Mesothelial cell of epicardium (in vitro differentiated cells): ENCODE measurements at regions not wholly inside any gene's neighbourhood (a gene's known extent, or its start where the extent isn't known, plus 50 kb on each side); places are given as distances from the start of the nearest gene placed in this dataset.

ENCODE experiments used
- DNase-seq, 2 experiments: peaks; one replicate each; pipeline ENCODE4 v3.0.0; 2021; ENCODE audit warnings: low spot score in 2 of 2; ENCODE audit not compliant: unreplicated experiment in 2 of 2
- H3K27ac Mint-ChIP-seq: 2 replicates; pipeline ENCODE4 v1.8.0; 2021; ENCODE audit warnings: mixed read lengths
- H3K27me3 Mint-ChIP-seq: 2 replicates; pipeline ENCODE4 v1.8.0; 2021; ENCODE audit warnings: low read depth, mixed read lengths
- H3K36me3 Mint-ChIP-seq: 2 replicates; pipeline ENCODE4 v1.8.0; 2021; ENCODE audit warnings: mixed read lengths
- H3K4me1 Mint-ChIP-seq: 2 replicates; pipeline ENCODE4 v1.8.0; 2021; ENCODE audit warnings: mixed read lengths
- H3K4me3 Mint-ChIP-seq: 2 replicates; pipeline ENCODE4 v1.8.0; 2021; ENCODE audit warnings: mild to moderate bottlenecking, moderate library complexity, mixed read lengths
- H3K9me3 Mint-ChIP-seq: 2 replicates; pipeline ENCODE4 v1.8.0; 2021; ENCODE audit warnings: mixed read lengths
- CTCF ChIP-seq: fragments of 200-600 bp; sonication (generic); IDR thresholded peaks from one replicate; pipeline ENCODE4 v1.5.0; 2021; ENCODE audit warnings: antibody characterized with exemption; ENCODE audit not compliant: unreplicated experiment

GRCh38 chr10:131018886-131019500 is 292.5 kb downstream of the TCERG1L start:
- H3K4me1 Mint-ChIP-seq: peaks cover 9% of the 10 kb centered on the region

GRCh38 chr10:131019696-131020095 is 291.8 kb downstream of the TCERG1L start:
- TF ChIP-seq CTCF: no peak
- Mint-ChIP-seq H3K4me3 (no peak overlapping the region), H3K27ac (no peak overlapping the region), H3K4me1 (peaks cover 9% of the 10 kb centered on the region), H3K27me3 (peaks cover 11% of the 10 kb centered on the region), H3K9me3 (no peaks in the 10 kb centered on the region), H3K36me3 (no peaks in the 10 kb centered on the region)
- DNase-seq: no peak

More at GRCh38 chr10:131018886-131019500, 292.5 kb downstream of the TCERG1L start:
- no peak for DNase-seq
- no peak for TF ChIP-seq CTCF
- no peaks in the 10 kb centered on the region for H3K36me3 Mint-ChIP-seq
- H3K27ac Mint-ChIP-seq: no peak overlapping the region
- H3K9me3 Mint-ChIP-seq: no peaks in the 10 kb centered on the region
- peaks cover 10% of the 10 kb centered on the region for H3K27me3 Mint-ChIP-seq
- no peak overlapping the region for H3K4me3 Mint-ChIP-seq

GRCh38 chr10:131020775-131021174 is 290.7 kb downstream of the TCERG1L start:
- no peak overlapping the region for H3K27ac Mint-ChIP-seq
- no peaks in the 10 kb centered on the region for H3K9me3 Mint-ChIP-seq
- TF ChIP-seq CTCF: no peak
- H3K27me3 Mint-ChIP-seq: peaks cover 14% of the 10 kb centered on the region
- no peaks in the 10 kb centered on the region for H3K36me3 Mint-ChIP-seq
- no peak overlapping the region for H3K4me3 Mint-ChIP-seq
- H3K4me1 Mint-ChIP-seq: peaks cover 9% of the 10 kb centered on the region
- DNase-seq: no peak

GRCh38 chr10:131021246-131021895 is 290.1 kb downstream of the TCERG1L start:
- Mint-ChIP-seq H3K4me3 (no peak overlapping the region), H3K4me1 (peaks cover 9% of the 10 kb centered on the region), H3K27me3 (peaks cover 14% of the 10 kb centered on the region), H3K9me3 (no peaks in the 10 kb centered on the region), H3K27ac (no peak overlapping the region), H3K36me3 (no peaks in the 10 kb centered on the region)
- DNase-seq: no peak
- no peak for TF ChIP-seq CTCF

- Mint-ChIP-seq H3K27ac (no peak overlapping the region), H3K4me3 (no peak overlapping the region), H3K9me3 (no peaks in the 10 kb centered on the region), H3K36me3 (no peaks in the 10 kb centered on the region), H3K4me1 (peaks cover 9% of the 10 kb centered on the region), H3K27me3 (peaks cover 16% of the 10 kb centered on the region)
- no peak for DNase-seq
- no peak for TF ChIP-seq CTCF
These were observed 289.6 kb downstream of the TCERG1L start for GRCh38 chr10:131021969-131022368.
